GM12891 (cell line): ENCODE measurements at regions not wholly inside any gene's neighbourhood (a gene's known extent, or its start where the extent isn't known, plus 50 kb on each side); places are given as distances from the start of the nearest gene placed in this dataset.

ENCODE experiments used
- POLR2A ChIP-seq: IDR thresholded peaks from 2 replicates; pipeline ENCODE4 v1.6.1; 2011; ENCODE audit warnings: low read depth, low read length, control low read depth
- TAF1 ChIP-seq: IDR thresholded peaks from 2 replicates; pipeline ENCODE4 v1.6.1; 2011; ENCODE audit warnings: low read depth, low read length, control low read depth

GRCh38 chr1:79902418-79902817 lies 895.9 kb upstream of the ADGRL4 start:
- no peak for TF ChIP-seq TAF1
- TF ChIP-seq POLR2A: no peak
